ENCODE measurements at regions not wholly inside any gene's neighbourhood (a gene's known extent, or its start where the extent isn't known, plus 50 kb on each side); places are given as distances from the start of the nearest gene placed in this dataset.

- H3K27ac ChIP-seq (ENCODE audit: low read depth, low read length): no peak overlapping the region
- no peaks in the 10 kb centered on the region for H3K9me3 ChIP-seq (ENCODE audit: control insufficient read depth in 5 of 5, low read length in 5 of 5)
- no peaks in the 10 kb centered on the region for H3K36me3 ChIP-seq (ENCODE audit: control insufficient read depth in 5 of 5, insufficient read depth in 5 of 5, low read length in 5 of 5)
- H3K27me3 ChIP-seq (ENCODE audit: control insufficient read depth in 5 of 5, insufficient read depth in 4 of 5, low read length in 5 of 5): no peaks in the 10 kb centered on the region
- no peak overlapping the region for H3K4me3 ChIP-seq (ENCODE audit: low read depth in 1 of 5, low read length in 5 of 5)
- H3K4me1 ChIP-seq (ENCODE audit: control insufficient read depth in 5 of 5, insufficient read depth in 5 of 5, low read length in 5 of 5): no peaks in the 10 kb centered on the region
- H3K9ac ChIP-seq (ENCODE audit: low read length in 5 of 5): no peak overlapping the region
Observed at GRCh38 chr10:35950226-35950625, 308.1 kb upstream of the FZD8 start.

- Histone ChIP-seq H3K4me1 (ENCODE audit: control insufficient read depth in 5 of 5, insufficient read depth in 5 of 5, low read length in 5 of 5) (no peaks in the 10 kb centered on the region), H3K9ac (ENCODE audit: low read length in 5 of 5) (no peak overlapping the region), H3K4me3 (ENCODE audit: low read depth in 1 of 5, low read length in 5 of 5) (no peak overlapping the region), H3K27ac (ENCODE audit: low read depth, low read length) (no peak overlapping the region), H3K36me3 (ENCODE audit: control insufficient read depth in 5 of 5, insufficient read depth in 5 of 5, low read length in 5 of 5) (no peaks in the 10 kb centered on the region), H3K9me3 (ENCODE audit: control insufficient read depth in 5 of 5, low read length in 5 of 5) (no peaks in the 10 kb centered on the region), H3K27me3 (ENCODE audit: control insufficient read depth in 5 of 5, insufficient read depth in 4 of 5, low read length in 5 of 5) (no peaks in the 10 kb centered on the region)
Observed at GRCh38 chr10:35949811-35950211, 307.7 kb upstream of the FZD8 start.

DNA sequence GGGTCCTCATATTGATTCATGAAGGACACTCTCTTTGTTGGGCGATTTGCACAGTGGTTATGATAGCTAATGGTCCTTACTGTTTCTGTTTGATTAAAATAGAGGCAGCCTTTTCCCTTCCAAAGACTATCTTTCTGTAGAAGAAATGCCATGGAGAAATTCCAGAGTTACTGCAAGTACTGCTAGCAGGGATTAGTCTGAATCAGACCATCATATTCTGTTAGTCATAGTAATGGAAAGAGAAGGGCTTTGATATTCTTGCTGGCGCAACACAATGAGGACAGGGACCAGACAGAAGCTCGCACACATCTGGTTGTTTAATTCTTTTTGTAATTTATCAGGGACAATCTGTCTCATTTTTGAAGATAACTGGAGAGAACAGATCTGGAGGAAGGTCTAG, 304.5 kb upstream of the FZD8 start:
- Histone ChIP-seq H3K27me3 (ENCODE audit: control insufficient read depth in 5 of 5, insufficient read depth in 4 of 5, low read length in 5 of 5) (no peaks in the 10 kb centered on the region), H3K4me1 (ENCODE audit: control insufficient read depth in 5 of 5, insufficient read depth in 5 of 5, low read length in 5 of 5) (no peaks in the 10 kb centered on the region), H3K9ac (ENCODE audit: low read length in 5 of 5) (no peak overlapping the region), H3K4me3 (ENCODE audit: low read depth in 1 of 5, low read length in 5 of 5) (no peak overlapping the region), H3K36me3 (ENCODE audit: control insufficient read depth in 5 of 5, insufficient read depth in 5 of 5, low read length in 5 of 5) (no peaks in the 10 kb centered on the region), H3K9me3 (ENCODE audit: control insufficient read depth in 5 of 5, low read length in 5 of 5) (no peaks in the 10 kb centered on the region), H3K27ac (ENCODE audit: low read depth, low read length) (no peak overlapping the region)

- H3K4me3 ChIP-seq (ENCODE audit: low read depth in 1 of 5, low read length in 5 of 5): no peak overlapping the region
- no peaks in the 10 kb centered on the region for H3K4me1 ChIP-seq (ENCODE audit: control insufficient read depth in 5 of 5, insufficient read depth in 5 of 5, low read length in 5 of 5)
- peaks cover 0 to 3% (median 0%) of the 10 kb centered on the region in 5 donors for H3K27me3 ChIP-seq (ENCODE audit: control insufficient read depth in 5 of 5, insufficient read depth in 4 of 5, low read length in 5 of 5)
- no peak overlapping the region for H3K9ac ChIP-seq (ENCODE audit: low read length in 5 of 5)
- no peaks in the 10 kb centered on the region for H3K9me3 ChIP-seq (ENCODE audit: control insufficient read depth in 5 of 5, low read length in 5 of 5)
- H3K27ac ChIP-seq (ENCODE audit: low read depth, low read length): no peak overlapping the region
- no peaks in the 10 kb centered on the region for H3K36me3 ChIP-seq (ENCODE audit: control insufficient read depth in 5 of 5, insufficient read depth in 5 of 5, low read length in 5 of 5)
Observed at GRCh38 chr10:35942057-35942456, 300.0 kb upstream of the FZD8 start.

DNA sequence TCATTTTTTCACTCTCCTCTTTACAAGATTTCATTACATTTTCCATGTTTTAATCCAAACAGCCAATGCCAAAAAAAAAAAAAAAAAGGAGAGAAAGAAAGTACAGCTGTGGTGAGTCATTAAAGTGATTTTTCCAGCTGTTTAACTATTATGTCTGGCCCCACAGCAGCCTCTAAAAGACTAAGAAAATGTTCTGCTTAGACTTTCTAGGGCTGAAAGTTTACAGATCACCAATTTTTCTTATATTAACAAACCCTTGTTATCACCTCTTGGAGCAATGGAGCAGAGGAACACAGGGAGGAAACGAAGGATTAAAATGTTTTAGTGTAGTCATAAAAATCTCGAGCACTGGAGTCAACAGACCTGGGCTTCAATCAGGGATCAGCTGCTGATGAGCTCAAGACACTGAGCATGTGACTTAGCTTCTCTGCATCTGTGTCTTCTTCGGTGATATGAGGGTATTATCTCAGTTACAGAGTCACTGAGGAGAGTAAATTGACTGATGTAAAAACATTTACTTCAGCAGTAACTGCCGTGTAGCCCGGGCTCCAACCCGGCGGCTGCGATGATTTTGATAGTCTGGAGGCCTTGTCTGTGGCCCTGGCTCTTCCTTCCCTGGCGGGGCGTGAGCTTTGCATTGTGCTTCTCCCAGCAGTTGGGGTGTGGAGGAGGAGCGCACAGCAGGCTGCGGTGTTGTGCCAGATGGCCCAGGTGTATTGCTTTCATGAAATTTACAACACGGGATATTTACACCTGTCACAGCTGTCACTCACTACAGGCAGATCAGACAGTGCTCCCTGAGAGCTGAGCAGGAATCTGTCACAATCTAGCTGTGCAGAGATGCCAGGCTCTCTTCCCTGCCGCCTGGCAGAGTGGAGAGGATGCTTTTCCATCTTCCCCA, 298.3 kb upstream of the FZD8 start:
- Histone ChIP-seq H3K9me3 (ENCODE audit: control insufficient read depth in 5 of 5, low read length in 5 of 5) (no peaks in the 10 kb centered on the region), H3K27me3 (ENCODE audit: control insufficient read depth in 5 of 5, insufficient read depth in 4 of 5, low read length in 5 of 5) (peaks cover 0 to 3% (median 0%) of the 10 kb centered on the region in 5 donors), H3K9ac (ENCODE audit: low read length in 5 of 5) (no peak overlapping the region), H3K27ac (ENCODE audit: low read depth, low read length) (no peak overlapping the region), H3K4me1 (ENCODE audit: control insufficient read depth in 5 of 5, insufficient read depth in 5 of 5, low read length in 5 of 5) (no peaks in the 10 kb centered on the region), H3K4me3 (ENCODE audit: low read depth in 1 of 5, low read length in 5 of 5) (no peak overlapping the region), H3K36me3 (ENCODE audit: control insufficient read depth in 5 of 5, insufficient read depth in 5 of 5, low read length in 5 of 5) (no peaks in the 10 kb centered on the region)

DNA sequence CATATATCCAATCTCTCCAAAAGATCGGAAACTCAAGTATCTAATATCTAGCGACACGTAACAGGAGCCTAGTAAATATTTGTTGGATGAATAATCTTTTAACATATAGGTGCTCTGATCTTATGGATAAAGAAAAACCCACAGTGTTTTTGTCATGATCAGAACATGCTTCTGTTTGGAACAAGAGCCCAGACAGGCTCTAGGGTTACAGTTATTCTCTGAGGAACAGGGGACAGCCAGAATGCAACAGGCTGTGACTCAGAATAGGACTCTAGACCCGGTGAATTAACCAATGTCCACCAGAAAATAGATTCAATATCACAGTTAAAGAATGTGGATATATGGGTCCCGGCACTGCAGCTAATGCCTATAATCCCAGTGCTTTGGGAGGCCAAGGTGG, 296.1 kb upstream of the FZD8 start:
- Histone ChIP-seq H3K9ac (ENCODE audit: low read length in 5 of 5) (no peak overlapping the region), H3K4me3 (ENCODE audit: low read depth in 1 of 5, low read length in 5 of 5) (no peak overlapping the region), H3K27me3 (ENCODE audit: control insufficient read depth in 5 of 5, insufficient read depth in 4 of 5, low read length in 5 of 5) (peaks cover 0 to 3% (median 0%) of the 10 kb centered on the region in 5 donors), H3K36me3 (ENCODE audit: control insufficient read depth in 5 of 5, insufficient read depth in 5 of 5, low read length in 5 of 5) (no peaks in the 10 kb centered on the region), H3K27ac (ENCODE audit: low read depth, low read length) (no peak overlapping the region), H3K4me1 (ENCODE audit: control insufficient read depth in 5 of 5, insufficient read depth in 5 of 5, low read length in 5 of 5) (no peaks in the 10 kb centered on the region), H3K9me3 (ENCODE audit: control insufficient read depth in 5 of 5, low read length in 5 of 5) (no peaks in the 10 kb centered on the region)

DNA sequence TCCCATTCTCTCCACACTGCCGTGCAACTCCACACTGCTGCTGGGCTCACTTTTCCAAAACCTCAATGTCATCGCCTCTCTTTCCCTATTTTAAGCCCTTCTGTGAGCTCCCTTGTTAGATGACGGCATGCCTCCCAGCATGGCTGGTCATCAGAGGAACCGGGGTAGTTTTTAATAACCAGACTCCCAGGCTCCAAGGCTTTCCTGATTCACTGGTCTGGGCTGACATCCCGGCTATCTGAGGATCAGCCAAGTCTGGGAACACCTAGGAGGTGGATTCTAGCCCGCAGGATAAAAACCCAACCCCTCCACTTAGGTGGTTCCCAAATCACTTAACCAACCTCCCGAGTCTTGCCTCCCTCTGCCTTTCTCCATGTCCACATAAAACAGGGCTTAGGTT, 295.4 kb upstream of the FZD8 start:
- no peak overlapping the region for H3K9ac ChIP-seq (ENCODE audit: low read length in 5 of 5)
- no peaks in the 10 kb centered on the region for H3K9me3 ChIP-seq (ENCODE audit: control insufficient read depth in 5 of 5, low read length in 5 of 5)
- no peaks in the 10 kb centered on the region for H3K4me1 ChIP-seq (ENCODE audit: control insufficient read depth in 5 of 5, insufficient read depth in 5 of 5, low read length in 5 of 5)
- peaks cover 0 to 3% (median 0%) of the 10 kb centered on the region in 5 donors for H3K27me3 ChIP-seq (ENCODE audit: control insufficient read depth in 5 of 5, insufficient read depth in 4 of 5, low read length in 5 of 5)
- no peak overlapping the region for H3K4me3 ChIP-seq (ENCODE audit: low read depth in 1 of 5, low read length in 5 of 5)
- H3K27ac ChIP-seq (ENCODE audit: low read depth, low read length): no peak overlapping the region
- no peaks in the 10 kb centered on the region for H3K36me3 ChIP-seq (ENCODE audit: control insufficient read depth in 5 of 5, insufficient read depth in 5 of 5, low read length in 5 of 5)

- H3K27me3 ChIP-seq (ENCODE audit: control insufficient read depth in 5 of 5, insufficient read depth in 4 of 5, low read length in 5 of 5): no peaks in the 10 kb centered on the region
- H3K9ac ChIP-seq (ENCODE audit: low read length in 5 of 5): no peak overlapping the region
- no peak overlapping the region for H3K27ac ChIP-seq (ENCODE audit: low read depth, low read length)
- no peaks in the 10 kb centered on the region for H3K36me3 ChIP-seq (ENCODE audit: control insufficient read depth in 5 of 5, insufficient read depth in 5 of 5, low read length in 5 of 5)
- no peaks in the 10 kb centered on the region for H3K9me3 ChIP-seq (ENCODE audit: control insufficient read depth in 5 of 5, low read length in 5 of 5)
- no peak overlapping the region for H3K4me3 ChIP-seq (ENCODE audit: low read depth in 1 of 5, low read length in 5 of 5)
- H3K4me1 ChIP-seq (ENCODE audit: control insufficient read depth in 5 of 5, insufficient read depth in 5 of 5, low read length in 5 of 5): no peaks in the 10 kb centered on the region
Observed at GRCh38 chr10:35934642-35934995, 292.5 kb upstream of the FZD8 start.

- H3K27me3 ChIP-seq (ENCODE audit: control insufficient read depth in 5 of 5, insufficient read depth in 4 of 5, low read length in 5 of 5): no peaks in the 10 kb centered on the region
- H3K9me3 ChIP-seq (ENCODE audit: control insufficient read depth in 5 of 5, low read length in 5 of 5): no peaks in the 10 kb centered on the region
- no peak overlapping the region for H3K4me3 ChIP-seq (ENCODE audit: low read depth in 1 of 5, low read length in 5 of 5)
- no peak overlapping the region for H3K9ac ChIP-seq (ENCODE audit: low read length in 5 of 5)
- no peaks in the 10 kb centered on the region for H3K36me3 ChIP-seq (ENCODE audit: control insufficient read depth in 5 of 5, insufficient read depth in 5 of 5, low read length in 5 of 5)
- H3K4me1 ChIP-seq (ENCODE audit: control insufficient read depth in 5 of 5, insufficient read depth in 5 of 5, low read length in 5 of 5): no peaks in the 10 kb centered on the region
- H3K27ac ChIP-seq (ENCODE audit: low read depth, low read length): no peak overlapping the region
Observed at GRCh38 chr10:35933940-35934641, 292.0 kb upstream of the FZD8 start.

- Histone ChIP-seq H3K27me3 (ENCODE audit: control insufficient read depth in 5 of 5, insufficient read depth in 4 of 5, low read length in 5 of 5) (no peaks in the 10 kb centered on the region), H3K4me3 (ENCODE audit: low read depth in 1 of 5, low read length in 5 of 5) (no peak overlapping the region), H3K9me3 (ENCODE audit: control insufficient read depth in 5 of 5, low read length in 5 of 5) (no peaks in the 10 kb centered on the region), H3K36me3 (ENCODE audit: control insufficient read depth in 5 of 5, insufficient read depth in 5 of 5, low read length in 5 of 5) (no peaks in the 10 kb centered on the region), H3K27ac (ENCODE audit: low read depth, low read length) (no peak overlapping the region), H3K9ac (ENCODE audit: low read length in 5 of 5) (no peak overlapping the region), H3K4me1 (ENCODE audit: control insufficient read depth in 5 of 5, insufficient read depth in 5 of 5, low read length in 5 of 5) (no peaks in the 10 kb centered on the region)
Observed at GRCh38 chr10:35933491-35933890, 291.4 kb upstream of the FZD8 start.

Measured in subcutaneous abdominal adipose tissue (tissue), 5 donors.